Fibroblast of peridontal ligament (primary cell): ENCODE measurements at regions not wholly inside any gene's neighbourhood (a gene's known extent, or its start where the extent isn't known, plus 50 kb on each side); places are given as distances from the start of the nearest gene placed in this dataset.

Source experiments
- DNase-seq: peaks from one replicate; pipeline ENCODE4 v3.0.0-alpha.2; 2010; ENCODE audit errors: extremely low read depth

GRCh38 chrY:11293392-11293791, 1407.6 kb upstream of the USP9Y start:
- DNase-seq: no peak

GRCh38 chrY:11334151-11334550, 1366.9 kb upstream of the USP9Y start:
- peak; percentile 2 for DNase-seq
